ENCODE measurements at regions not wholly inside any gene's neighbourhood (a gene's known extent, or its start where the extent isn't known, plus 50 kb on each side); places are given as distances from the start of the nearest gene placed in this dataset.
A peak's percentile ranks its signal among the peaks of the same experiment; 100 is the strongest.

DNA sequence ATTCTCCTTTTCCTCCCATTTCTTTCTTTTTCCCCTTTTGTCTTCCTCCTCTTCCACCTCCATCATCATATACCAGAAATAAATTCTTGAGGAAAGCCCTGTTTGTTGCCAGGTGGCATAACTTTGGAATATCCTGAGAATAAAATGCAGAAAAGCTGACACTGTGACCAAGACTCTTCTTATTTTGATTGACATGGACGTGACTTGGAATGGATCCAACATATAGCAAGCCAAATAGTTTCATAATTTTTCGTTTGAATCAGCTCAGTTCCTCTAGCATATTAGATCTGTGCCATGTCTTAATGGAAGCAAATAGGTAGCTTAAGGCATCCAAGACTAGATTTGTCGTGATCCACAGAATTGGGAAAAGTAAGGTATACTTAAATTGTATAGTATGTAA is 354.7 kb upstream of the FIGN start:
- DNase-seq (ENCODE audit: low spot score) = no peak

DNA sequence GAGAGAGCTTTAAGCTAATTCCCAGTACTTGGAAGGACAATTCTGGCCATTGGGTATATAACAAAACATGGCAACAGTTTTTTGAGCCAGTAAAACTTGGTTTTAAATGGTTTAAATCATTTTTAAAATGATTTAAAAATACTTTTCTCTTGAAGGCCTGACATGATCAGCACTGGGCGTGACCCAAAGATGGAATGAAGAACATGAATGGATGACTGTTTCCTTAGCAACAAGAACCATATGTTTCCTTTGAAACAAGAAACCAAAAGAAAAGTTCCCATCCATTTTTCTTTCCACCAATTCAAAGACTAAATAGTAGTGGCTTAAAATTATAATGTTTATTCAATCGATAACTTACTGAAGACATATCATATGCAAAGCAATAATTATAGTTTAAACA is 348.3 kb upstream of the FIGN start:
- no peak for DNase-seq (ENCODE audit: low spot score)

DNA sequence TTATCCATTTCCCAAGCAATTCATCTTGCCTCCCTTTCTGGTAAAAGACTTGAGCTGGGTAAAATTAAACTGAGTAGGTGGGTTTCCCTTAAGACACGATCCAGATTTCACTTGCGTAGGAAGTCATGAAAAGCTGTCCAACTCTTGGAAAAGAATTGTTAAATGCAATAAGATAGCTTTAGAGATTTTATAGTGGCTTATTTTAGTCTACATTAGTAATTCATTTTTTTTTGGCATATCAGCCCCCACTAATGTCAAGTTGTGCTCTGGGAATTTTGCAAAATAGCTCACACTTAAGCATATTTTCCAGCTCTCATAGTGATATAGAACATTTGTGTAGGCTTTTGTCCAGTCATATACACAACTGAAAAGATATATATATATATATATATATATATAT is 344.7 kb upstream of the FIGN start:
- DNase-seq (ENCODE audit: low spot score) = peak; percentile 57

DNA sequence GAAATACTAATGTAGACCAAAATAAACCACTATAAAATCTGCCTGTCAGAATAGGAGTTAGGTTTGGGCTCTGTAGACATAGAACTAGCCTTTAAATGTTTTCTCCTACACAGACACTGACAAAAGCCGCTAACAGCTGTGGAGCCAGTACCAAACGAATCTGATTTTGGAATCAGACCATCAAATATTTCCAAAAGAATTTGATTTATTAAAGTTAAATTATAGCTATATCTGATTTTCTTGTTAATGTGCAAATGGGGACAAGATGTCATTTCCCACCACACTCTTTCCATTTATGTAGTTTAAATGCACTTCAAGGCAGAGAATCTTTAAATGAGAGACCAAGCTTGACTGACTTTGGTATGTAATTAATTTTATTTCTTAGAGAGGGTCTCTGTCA is 343.4 kb upstream of the FIGN start:
- no peak for DNase-seq (ENCODE audit: low spot score)

DNA sequence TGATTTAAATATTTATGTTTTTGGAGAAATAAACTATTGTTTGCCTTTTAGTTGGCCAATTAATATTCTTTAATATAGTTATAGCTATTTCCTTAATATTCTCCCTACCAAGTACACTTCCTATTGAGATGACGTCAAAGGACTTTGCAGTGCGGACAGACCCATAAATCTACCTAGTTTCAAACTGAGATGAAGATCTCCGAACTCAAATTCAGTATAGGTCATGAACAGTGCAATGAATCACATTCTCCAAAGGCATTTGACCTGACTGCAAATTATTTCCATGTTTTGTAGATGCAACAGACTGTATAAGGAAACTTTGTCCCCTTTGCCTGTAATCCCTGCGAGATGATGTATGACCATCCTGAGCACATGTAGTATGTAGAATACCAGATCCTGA is 342.6 kb upstream of the FIGN start:
- DNase-seq (ENCODE audit: low spot score) = no peak

DNA sequence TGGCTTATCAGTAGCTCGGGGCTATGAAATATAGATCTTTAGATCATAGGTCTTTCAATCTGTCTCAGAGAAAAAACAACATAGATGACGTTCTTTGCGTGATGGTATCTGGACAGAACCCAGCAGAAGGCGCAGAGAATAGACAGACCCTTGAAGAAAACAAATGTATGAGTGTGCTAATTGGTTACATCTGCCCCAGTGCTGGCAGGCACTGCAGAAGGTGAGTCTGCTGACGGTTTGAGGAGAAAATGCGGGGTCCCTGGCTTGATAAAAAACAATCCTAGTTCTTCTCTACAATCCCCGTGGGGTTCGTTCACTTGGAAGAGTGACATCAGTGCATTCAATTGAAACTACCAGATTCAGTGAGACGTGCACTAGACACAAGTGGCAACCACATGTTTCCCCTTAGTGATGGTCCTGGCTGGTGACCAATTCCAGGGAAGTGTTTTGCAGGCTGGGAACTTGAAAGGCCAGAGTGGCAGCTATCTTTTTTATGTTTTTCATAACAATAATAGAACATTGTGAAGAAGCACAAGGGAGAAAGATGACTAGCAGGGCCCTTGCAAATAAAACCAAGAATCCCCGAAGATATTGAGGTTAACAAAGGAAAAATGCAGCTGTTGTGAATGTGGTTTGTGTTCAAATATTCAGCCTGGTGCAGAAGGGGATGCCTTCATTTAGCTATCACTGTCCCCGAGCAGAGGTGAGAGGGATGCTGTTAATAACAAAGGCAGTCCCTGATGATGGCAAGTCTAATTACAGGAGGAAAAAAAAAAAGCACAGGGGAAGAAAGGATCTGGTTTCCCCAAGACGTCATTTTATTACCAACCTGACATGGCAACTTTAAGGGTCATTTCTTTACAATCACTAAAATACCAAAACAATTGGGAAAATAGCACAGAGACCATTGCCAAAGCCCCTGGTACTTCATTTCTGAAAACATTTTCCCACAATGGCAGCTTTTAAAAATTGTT is 337.6 kb upstream of the FIGN start:
- DNase-seq (ENCODE audit: low spot score) = no peak

DNA sequence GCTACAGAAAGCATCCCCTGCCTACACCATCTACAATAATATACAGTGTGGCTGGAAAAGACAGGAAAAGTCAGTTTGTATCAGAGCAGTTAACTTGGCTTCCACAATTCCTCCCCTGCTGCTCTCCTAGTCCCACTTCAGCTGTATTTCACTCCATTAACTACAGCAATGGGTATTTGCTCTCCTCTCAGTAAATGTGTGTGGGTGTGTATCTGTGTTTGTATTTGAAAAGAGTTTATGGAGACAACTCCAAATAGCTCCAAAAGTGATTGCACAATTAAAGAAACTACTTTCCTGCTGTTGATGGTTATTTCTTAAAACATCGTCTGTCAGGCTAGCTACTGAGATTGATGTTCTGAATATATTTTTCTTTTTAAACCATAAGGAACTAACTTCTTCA is 333.7 kb upstream of the FIGN start:
- DNase-seq (ENCODE audit: low spot score) = no peak

DNA sequence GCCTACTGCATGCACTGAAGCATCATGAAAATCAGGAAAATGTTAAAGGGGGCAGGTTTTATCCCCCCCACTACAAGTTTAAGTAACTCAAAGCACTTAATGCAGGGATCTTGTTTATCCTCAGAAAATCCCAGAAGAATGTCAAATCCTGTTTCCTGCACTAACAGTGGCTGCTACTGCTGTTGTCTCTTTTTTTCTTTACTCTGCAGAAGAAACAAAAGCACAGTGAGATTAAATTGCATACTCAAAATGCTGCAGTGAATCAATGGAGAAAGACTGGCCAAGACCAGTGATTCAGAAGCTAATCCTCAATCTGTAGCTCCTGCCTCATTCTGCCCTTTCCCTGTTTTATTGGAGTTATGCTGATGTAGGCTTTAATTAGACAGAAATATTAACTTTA is 332.3 kb upstream of the FIGN start:
- DNase-seq (ENCODE audit: low spot score) = no peak

DNA sequence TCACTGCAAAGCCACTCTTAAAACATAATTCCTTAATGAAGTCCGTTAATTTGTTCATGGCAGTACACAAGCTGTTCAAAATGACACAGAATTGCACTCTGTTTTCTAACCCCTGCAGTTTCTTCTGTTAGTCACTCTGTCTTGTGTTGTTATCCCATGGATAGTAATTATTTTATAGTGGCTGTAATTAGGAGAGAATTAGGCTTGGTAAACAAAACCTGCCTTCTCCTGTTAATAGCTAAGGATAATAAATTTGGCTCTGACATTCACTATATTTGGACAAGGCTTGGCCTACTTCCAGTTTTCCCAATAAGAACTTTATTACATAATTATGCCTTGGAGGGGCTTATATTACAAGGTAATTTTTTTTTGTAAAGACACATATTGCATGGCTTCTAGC is 330.3 kb upstream of the FIGN start:
- no peak for DNase-seq (ENCODE audit: low spot score)

DNA sequence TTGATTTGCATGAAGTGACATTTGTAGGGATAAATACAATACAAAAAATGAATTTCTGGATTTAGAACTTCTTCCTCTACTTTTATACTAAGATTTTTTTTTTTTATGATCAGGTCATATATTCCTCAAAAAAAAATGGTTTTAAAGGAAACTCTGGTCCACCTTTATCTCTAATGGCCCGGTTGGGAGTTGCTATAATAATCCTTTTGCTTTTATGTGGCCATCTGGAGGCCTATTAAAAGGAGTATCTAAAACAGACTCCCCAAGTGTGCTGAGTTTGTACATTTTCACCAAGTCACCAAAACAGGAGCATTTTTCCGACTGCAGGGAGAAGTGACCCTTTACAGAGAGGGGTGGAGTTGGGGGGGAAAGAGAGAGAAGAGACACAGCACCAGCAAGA is 329.2 kb upstream of the FIGN start:
- DNase-seq (ENCODE audit: low spot score) = no peak

DNA sequence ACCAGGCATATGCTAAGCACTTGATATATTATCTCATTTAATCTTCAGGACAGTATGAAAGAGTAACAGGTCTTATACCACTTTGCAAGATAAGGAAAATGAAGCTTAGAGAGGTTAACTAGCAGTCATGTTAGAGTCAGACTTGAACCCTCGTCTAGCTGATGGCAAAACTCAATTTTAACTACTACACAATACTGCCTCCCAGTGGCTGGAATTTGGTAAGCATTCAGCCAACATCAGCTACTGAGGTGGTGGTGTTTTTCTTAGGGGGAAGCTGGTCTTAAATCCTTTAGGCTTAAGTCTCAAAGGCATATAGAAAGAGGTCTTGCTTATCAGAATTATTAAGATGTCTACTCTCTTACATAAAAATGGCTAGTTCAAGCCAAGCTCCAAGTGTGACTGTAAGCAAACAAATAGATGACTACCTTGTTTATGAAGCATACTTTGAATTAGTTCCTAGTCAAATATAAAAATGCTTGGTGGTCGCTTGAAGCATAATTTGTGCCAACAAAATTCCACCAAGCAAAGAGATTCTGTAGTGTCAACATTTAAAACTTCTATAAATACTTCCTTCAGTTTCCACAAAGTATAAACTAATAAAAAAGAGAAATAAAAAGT is 325.4 kb upstream of the FIGN start:
- peak; percentile 37 for DNase-seq (ENCODE audit: low spot score)

DNA sequence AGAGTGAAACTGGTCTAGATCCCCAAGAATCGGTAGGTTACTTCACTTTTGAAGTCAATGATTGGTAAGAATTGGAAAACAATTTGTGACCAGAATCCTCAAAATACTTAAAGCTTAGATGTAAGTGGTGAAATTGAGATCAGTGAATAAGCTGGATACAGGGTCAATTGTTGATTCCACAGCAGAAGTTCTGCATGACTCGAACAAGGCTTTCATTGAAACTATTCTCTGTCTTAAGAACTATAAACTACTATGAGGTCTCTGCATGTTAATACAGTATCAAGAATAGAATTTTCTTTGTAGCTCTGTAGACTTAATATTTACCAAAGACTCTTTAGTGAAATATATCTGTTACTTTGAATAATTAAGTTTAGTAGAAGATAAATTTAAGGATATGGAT is 324.2 kb upstream of the FIGN start:
- DNase-seq (ENCODE audit: low spot score) = no peak

DNA sequence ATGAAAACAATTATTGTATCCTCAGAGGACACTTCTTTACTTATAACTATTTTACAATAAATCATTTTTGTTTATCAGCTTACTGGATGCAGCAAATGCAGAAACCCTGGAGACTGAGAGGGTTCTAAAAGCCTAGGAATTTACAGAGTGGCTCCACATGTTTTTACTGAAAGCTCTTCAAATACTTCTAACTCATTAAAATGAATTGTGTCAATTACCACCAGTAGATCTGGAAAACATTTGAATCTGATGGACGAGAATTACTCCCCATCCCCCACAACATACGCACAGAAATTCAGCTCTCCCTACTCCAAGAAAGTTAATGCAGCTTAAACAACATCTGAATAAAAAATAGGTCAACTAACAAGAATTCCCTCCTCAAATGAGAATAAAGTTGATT is 319.8 kb upstream of the FIGN start:
- DNase-seq (ENCODE audit: low spot score) = no peak

DNA sequence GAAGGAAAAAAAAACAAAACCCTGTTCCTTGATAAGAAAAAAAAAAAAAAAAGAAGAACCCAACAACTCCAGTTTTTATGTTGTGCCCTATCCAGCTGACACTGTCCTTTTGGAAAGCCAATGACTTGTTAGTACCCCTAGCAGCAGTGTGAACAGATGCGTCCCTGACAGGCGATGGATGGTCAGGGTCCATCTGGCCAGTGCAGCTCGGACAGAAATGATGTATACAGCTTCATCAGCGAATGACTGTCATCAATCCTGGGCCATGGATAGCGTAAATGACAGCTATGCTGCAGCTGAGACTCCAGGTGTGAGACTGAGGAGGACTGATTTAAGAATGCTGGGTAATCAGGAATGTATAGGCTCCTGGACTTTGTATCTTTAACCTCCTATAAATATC is 318.8 kb upstream of the FIGN start:
- no peak for DNase-seq (ENCODE audit: low spot score)

DNA sequence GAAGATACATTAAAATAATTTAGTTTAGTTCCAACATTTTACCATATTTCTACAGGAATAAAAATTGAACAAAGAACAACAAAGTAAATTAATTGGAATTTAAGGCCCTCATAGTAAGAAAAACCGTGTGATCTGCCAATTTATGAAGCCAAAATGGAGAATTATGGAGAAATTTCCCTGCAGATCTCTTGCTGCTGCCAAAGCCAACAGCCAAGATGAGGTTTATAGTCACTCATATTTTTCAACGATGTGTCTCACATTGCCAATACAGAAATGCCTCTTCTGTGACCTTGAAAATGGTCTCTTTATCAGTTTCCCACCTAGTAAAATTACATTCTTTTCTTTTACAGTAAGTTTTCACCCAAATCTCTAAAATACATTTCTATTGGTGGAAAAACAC is 317.2 kb upstream of the FIGN start:
- DNase-seq (ENCODE audit: low spot score) = no peak

DNA sequence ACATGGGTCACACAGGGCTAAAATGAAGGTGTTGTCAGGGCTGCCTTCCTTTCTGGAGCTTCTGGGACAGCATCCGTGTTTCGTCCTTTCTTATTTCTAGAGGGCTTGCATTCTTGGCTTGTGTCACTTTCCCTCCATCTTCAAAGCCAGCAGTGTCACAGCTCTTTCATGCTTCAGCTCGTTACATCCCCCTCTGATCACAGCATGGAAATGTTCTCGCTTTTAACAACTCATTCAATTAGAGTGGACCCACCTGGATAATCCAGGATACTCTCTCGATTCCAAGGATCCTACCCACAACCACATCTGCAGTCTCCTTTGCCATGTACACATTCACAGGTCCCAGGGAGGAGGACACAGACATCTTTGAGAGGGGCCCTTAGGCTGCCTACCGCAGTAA is 316.2 kb upstream of the FIGN start:
- DNase-seq (ENCODE audit: low spot score) = no peak

DNA sequence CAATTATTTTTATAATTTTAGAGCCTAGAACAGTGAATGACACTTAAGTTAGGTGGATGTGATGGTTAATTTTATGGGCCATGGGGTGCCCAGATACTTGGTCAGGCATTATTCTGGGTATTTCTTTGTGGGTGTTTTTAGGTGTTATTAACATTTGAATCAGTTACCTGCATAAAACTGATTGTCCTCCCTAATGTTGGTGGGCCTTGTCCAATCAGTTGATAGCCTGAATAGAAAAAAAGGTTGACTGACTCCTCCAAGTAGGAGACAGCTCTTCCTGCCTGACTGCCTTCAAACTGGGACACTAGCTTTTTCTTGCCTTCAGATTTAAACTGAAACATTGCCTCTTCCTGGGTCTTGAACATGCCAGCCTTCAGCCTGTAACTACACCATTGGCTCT is 312.9 kb upstream of the FIGN start:
- no peak for DNase-seq (ENCODE audit: low spot score)

DNA sequence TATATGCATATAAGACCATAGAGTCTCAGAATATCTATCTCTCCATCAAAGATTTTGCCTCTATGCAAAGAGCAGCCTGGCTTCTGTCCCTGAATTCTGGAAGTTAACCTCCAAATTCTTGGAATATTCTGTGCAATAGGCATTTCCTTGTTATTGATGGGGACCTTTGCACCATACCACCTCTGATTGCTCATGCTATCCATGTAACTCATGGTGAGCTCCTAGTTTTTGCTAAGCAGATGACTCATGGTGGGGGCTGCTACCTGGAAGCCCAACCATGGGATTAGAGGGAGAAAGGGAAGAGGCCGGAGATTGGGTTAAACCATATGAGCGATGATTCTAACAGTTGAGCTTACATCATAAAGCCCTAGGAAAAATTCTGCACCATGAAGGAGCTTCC is 310.2 kb upstream of the FIGN start:
- DNase-seq (ENCODE audit: low spot score) = no peak

DNA sequence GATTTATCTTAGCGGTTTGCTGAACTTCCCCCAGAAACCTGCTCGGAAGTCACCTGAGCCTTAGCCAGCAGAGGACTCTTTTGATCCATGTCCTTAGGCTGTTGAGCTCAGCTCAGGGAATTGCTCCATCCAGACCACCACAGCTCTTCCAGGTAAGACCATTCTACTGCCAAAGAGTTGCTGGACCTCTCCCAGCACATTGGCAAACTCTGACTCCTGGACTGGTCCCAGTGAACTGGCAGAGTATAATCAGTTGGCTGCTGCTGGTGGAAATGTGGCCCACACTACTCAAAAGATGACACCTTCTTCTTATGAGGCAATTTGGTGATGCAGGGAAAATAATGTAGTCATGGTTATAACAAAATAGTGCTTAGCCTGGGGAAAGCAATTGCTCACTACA is 308.8 kb upstream of the FIGN start:
- DNase-seq (ENCODE audit: low spot score) = no peak

DNA sequence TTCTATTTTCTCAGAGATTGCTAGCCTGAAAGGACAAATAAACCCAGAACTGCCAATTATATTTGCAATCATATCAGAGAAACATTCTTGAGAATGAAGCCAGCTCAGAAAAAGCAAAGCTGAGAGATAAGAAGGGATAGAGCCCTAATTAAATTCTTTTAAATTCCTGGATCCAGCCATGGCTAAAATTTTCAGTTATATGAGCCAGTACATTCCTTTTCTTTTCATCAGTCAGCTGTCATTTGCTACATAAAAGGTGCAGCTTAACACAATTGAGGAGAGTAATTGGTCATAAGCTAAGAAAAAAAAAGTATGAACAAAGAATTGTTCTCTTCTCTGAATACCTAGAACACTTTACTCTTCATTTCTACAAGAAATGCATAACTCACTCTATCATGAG is 303.5 kb upstream of the FIGN start:
- DNase-seq (ENCODE audit: low spot score) = no peak

DNA sequence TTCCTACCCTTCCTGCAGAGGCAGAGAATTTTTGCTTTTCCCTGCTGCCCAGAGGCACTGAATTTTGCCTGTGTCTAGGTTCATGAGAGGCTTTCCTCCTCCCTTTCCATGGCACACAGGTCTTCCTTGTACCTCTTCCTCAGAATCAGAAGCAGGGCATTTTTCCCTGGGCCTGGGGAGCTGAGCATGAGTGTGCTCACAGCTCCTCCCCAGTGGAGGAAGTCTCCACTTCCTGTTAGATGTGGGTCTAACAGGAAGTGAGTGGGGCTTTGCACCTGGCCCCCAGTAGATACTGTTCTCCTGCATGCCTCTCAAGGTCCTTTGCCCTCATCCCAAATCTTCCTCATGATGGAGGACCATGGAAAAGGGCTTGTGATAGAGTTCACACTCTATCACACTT is 297.2 kb upstream of the FIGN start:
- DNase-seq (ENCODE audit: low spot score) = no peak

DNA sequence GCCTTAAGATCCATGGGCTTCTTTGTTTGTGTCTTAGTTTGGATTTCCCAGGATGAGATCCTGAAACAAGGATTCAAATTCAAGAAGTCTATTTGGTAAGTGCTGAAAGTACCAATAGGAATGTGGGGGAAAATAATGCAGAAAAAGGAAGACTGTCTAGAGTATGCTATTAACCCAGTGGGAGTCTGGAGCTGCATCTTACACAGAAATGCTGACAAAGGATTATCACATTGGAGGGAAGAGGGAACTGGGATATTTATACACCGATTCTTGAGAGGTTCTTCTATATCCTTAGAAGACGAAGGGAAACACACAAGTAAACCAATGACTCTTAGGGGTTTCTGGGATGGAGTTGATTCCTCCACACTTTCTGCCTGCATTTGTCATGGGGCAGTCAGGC is 294.8 kb upstream of the FIGN start:
- no peak for DNase-seq (ENCODE audit: low spot score)

DNA sequence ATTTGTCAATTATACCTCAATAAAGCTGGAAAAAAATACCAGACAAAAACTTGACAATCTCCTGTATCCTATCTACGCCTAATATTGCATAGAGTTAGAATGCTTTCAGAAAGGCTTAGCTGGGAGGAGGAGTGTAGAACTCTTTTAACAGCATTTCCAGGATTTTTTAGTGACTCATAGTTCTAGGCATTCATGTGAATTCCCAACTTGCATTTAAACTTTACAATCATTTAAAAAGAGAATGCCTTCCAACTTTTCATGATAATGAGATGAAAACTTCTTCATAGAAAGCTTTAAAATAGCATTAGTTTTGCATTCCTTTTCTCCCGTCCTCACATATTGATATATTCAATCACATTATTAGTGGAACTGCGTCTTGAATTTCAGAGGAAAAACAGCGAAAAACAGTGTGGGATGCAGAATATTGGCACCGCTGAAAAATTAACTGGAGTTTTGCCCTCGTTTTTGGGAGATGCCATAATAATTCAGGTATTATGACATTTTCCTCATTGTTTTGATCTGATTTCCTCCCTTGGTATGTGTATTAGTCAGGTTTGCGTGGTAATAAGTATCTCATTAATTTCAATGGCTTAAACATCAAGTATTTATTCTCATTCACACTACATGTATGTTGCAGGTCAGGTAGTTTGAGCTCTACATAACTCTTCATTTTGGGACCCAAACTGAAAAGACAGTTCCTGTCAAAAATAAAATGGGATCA is 293.2 kb upstream of the FIGN start:
- no peak for DNase-seq (ENCODE audit: low spot score)

All from putamen (tissue), 1 donor.